GM11168 (cell line): ENCODE measurements at regions not wholly inside any gene's neighbourhood (a gene's known extent, or its start where the extent isn't known, plus 50 kb on each side); places are given as distances from the start of the nearest gene placed in this dataset.

Source experiments
- in situ Hi-C: fragments of 300-500 bp; cut with MboI; formaldehyde crosslinking; loops from one replicate; pipeline ENCODE4 v1.12.0; 2022; ENCODE audit warnings: low sequenced_read_pairs; ENCODE audit not compliant: unreplicated experiment

- in situ Hi-C loops = no loop called here
Measured at GRCh38 chr14:96931751-96932150, 134.6 kb downstream of the VRK1 start.

GRCh38 chr14:96934638-96935330, 137.6 kb downstream of the VRK1 start:
- in situ Hi-C loops = no loop called here

- in situ Hi-C loops = no loop called here
Measured at GRCh38 chr14:96938946-96939345, 141.8 kb downstream of the VRK1 start.

GRCh38 chr14:96940009-96940408, 142.8 kb downstream of the VRK1 start:
- in situ Hi-C loops = no loop called here

- in situ Hi-C loops = no loop called here
Measured at GRCh38 chr14:96944297-96944696, 147.1 kb downstream of the VRK1 start.

- in situ Hi-C loops = no loop called here
Measured at GRCh38 chr14:96945721-96946120, 148.5 kb downstream of the VRK1 start.

GRCh38 chr14:96949594-96949993, 152.4 kb downstream of the VRK1 start:
- in situ Hi-C loops = no loop called here

GRCh38 chr14:96951511-96951910, 154.3 kb downstream of the VRK1 start:
- in situ Hi-C loops = no loop called here

GRCh38 chr14:96953087-96953874, 156.1 kb downstream of the VRK1 start:
- in situ Hi-C loops = no loop called here

- in situ Hi-C loops = no loop called here
Measured at GRCh38 chr14:96953875-96954185, 156.6 kb downstream of the VRK1 start.

- in situ Hi-C loops = no loop called here
Measured at GRCh38 chr14:96956464-96957239, 159.5 kb downstream of the VRK1 start.

- in situ Hi-C loops = no loop called here
Measured at GRCh38 chr14:96958057-96958456, 160.9 kb downstream of the VRK1 start.

- in situ Hi-C loops = no loop called here
Measured at GRCh38 chr14:96959992-96960391, 162.8 kb downstream of the VRK1 start.

- in situ Hi-C loops = no loop called here
Measured at GRCh38 chr14:96960598-96961116, 163.5 kb downstream of the VRK1 start.

- in situ Hi-C loops = no loop called here
Measured at GRCh38 chr14:96961895-96962294, 164.7 kb downstream of the VRK1 start.

- in situ Hi-C loops = no loop called here
Measured at GRCh38 chr14:96962337-96962736, 165.2 kb downstream of the VRK1 start.

GRCh38 chr14:96964726-96965415, 167.7 kb downstream of the VRK1 start:
- in situ Hi-C loops = no loop called here

- in situ Hi-C loops = no loop called here
Measured at GRCh38 chr14:96965885-96966595, 168.9 kb downstream of the VRK1 start.

- in situ Hi-C loops = no loop called here
Measured at GRCh38 chr14:96975116-96975515, 177.9 kb downstream of the VRK1 start.
